GM19395 (cell line): ENCODE measurements at regions not wholly inside any gene's neighbourhood (a gene's known extent, or its start where the extent isn't known, plus 50 kb on each side); places are given as distances from the start of the nearest gene placed in this dataset.
A peak's percentile ranks its signal among the peaks of the same experiment; 100 is the strongest.
"Not testable (repeated sequence)": the region's sequence is repeated elsewhere in the genome, so short reads cannot be mapped to it uniquely, and the experiment has no call there.

Experiments
- ATAC-seq: cut with Tn5 transposase; IDR thresholded peaks from one replicate; pipeline ENCODE4 v1.9.1; 2021; ENCODE audit warnings: mild to moderate bottlenecking, moderate library complexity; ENCODE audit not compliant: unreplicated experiment

GRCh38 chr6:135644394-135644793, 146.9 kb upstream of the AHI1 start:
- ATAC-seq = no peak

GRCh38 chr6:135647521-135647920, 150.0 kb upstream of the AHI1 start:
- no peak for ATAC-seq

DNA sequence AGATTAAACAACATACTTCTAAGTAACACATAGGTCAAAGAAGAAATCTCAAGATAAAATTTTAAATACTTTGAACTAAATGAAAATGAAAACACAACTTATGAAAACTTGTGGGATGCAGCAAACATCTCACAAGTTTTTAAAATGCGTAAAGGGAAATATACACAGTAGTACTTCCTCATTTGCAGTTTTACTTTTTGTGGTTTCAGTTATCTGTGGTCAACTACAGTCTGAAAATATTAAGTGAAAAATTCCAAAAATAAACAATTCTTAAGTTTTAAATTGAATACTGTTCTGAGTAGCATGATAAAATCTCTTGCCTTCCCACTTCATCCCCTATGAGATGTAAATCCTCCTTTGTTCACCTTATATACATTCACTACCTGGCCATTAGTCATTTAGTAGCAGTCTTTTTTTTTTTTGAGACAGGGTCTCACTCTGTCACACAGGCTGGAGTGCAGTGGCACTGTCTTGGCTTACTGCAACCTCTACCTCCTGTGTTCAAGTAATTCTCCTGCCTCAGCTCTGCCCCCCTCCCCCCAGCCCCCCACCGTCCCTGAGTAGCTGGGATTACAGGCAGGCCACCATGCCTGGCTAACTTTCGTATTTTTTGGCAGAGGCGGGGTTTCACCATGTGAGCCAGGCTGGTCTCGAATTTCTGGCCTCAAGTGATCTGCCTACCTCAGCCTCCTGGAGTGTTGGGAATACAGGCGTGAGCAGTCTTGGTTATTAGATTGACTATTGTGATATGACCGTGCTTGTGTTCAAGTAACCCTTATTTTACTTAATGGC, 154.6 kb upstream of the AHI1 start:
- peak; percentile 99 for ATAC-seq

- no peak for ATAC-seq
These were observed 157.5 kb upstream of the AHI1 start for GRCh38 chr6:135655055-135655454.

DNA sequence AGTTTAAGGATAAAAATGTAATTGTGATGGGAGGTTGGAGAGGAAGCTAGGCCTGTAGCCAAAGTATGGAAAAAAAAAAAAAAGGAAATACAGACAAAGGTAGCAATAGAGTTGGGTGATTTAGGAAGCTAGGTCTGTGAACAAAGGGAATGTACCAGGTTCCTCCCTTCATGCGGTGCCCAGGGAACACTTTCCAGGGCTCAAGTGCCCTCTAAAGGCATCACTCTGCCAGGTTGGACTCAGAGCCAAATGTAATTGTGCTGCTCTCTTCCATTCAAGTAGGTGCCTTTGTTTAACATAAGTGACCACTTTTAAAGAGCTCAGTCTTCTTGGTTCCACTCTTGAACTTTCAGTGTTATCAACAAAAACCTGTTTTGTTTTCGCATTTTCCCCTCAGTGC, 159.7 kb upstream of the AHI1 start:
- no peak for ATAC-seq

- ATAC-seq = no peak
These were observed 160.9 kb upstream of the AHI1 start for GRCh38 chr6:135658481-135658880.

- ATAC-seq = no peak
These were observed 161.4 kb upstream of the AHI1 start for GRCh38 chr6:135658916-135659315.

DNA sequence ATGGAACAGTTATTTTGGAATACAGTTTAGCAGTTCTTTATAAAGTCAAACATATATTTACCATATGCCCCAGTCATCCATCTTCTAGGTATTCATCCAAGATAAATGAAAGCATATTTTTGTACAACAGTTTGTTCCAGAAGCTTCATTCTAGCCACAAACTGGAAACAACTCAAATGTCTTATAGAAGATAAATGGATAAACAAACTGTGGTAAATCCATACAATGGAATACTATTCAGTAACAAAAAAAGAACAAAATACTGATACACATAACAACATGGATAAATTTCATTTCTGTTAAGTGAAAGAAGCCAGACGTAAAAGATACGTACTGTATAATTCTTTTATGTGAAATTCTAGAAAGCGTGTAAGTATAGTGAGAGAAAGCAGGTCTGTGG, 167.0 kb upstream of the AHI1 start:
- no peak for ATAC-seq

DNA sequence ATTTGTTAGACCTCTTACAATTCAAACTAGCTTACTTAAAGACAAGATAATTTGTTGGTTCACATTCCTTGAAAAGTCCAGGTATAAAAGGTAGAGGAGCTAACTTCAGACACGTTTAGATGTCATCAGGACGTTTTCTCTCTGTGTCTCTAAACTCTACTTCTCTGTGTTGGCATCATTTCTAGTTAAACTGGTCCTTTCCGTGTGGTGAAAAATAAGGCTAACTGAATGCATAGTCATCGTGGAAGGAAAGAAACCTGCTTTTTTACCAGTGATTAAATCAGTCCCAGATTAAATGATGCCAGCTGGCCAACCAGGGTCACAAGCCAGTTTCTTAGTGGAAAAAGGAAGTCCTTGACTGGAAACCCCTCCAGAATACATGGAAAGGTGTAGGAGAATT, 168.4 kb upstream of the AHI1 start:
- ATAC-seq = no peak

GRCh38 chr6:135667691-135668455, 170.3 kb upstream of the AHI1 start:
- ATAC-seq = no peak

GRCh38 chr6:135672256-135672655, 174.7 kb upstream of the AHI1 start:
- ATAC-seq = no peak

- no peak for ATAC-seq
These were observed 176.2 kb upstream of the AHI1 start for GRCh38 chr6:135673501-135674309.

GRCh38 chr6:135675026-135675425, 176.5 kb upstream of the PDE7B start:
- no peak for ATAC-seq

- no peak for ATAC-seq
These were observed 175.6 kb upstream of the PDE7B start for GRCh38 chr6:135675862-135676261.

GRCh38 chr6:135680964-135681913, 170.3 kb upstream of the PDE7B start:
- ATAC-seq = no peak

GRCh38 chr6:135686784-135687301, 164.7 kb upstream of the PDE7B start:
- ATAC-seq = no peak

GRCh38 chr6:135688476-135688875, 163.0 kb upstream of the PDE7B start:
- ATAC-seq = not testable (repeated sequence)

- no peak for ATAC-seq
These were observed 159.1 kb upstream of the PDE7B start for GRCh38 chr6:135692426-135692825.

GRCh38 chr6:135693811-135694370, 157.6 kb upstream of the PDE7B start:
- ATAC-seq = no peak

DNA sequence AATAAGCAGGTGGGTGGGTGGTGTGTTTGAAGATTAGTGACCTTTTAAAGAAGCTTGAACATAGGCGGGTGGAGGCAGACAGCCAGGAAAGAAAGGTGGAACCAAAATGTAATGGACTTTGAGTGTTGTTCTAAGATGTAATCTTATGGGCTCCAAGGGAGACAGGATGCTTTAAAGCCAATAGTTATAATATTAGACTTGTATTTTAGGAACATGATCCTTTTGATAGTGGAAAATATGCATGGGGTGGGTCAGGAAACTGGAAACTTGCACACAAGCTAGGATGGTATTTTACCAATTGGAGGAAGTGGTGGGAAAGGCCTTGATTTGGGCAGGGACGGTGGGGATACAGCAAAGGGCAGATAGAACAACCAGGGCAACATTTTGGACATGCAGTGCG, 151.8 kb upstream of the PDE7B start:
- ATAC-seq = no peak
